HG02943 (cell line): ENCODE measurements at regions not wholly inside any gene's neighbourhood (a gene's known extent, or its start where the extent isn't known, plus 50 kb on each side); places are given as distances from the start of the nearest gene placed in this dataset.

Source experiments
- ATAC-seq: cut with Tn5 transposase; IDR thresholded peaks from one replicate; pipeline ENCODE4 v1.9.1; 2021; ENCODE audit warnings: mild to moderate bottlenecking, low read depth, moderate library complexity; ENCODE audit not compliant: unreplicated experiment

GRCh38 chr3:35946121-35946853 is 307.0 kb downstream of the ARPP21 start:
- no peak for ATAC-seq

- ATAC-seq: no peak
These were observed 307.7 kb downstream of the ARPP21 start for GRCh38 chr3:35946854-35947515.

- no peak for ATAC-seq
These were observed 310.7 kb downstream of the ARPP21 start for GRCh38 chr3:35950021-35950420.

GRCh38 chr3:35954413-35954812 is 315.1 kb downstream of the ARPP21 start:
- no peak for ATAC-seq

GRCh38 chr3:35965908-35966307 is 326.6 kb downstream of the ARPP21 start:
- no peak for ATAC-seq

- no peak for ATAC-seq
These were observed 327.5 kb downstream of the ARPP21 start for GRCh38 chr3:35966629-35967464.

GRCh38 chr3:35968043-35968622 is 328.8 kb downstream of the ARPP21 start:
- ATAC-seq: no peak

- ATAC-seq: no peak
These were observed 330.1 kb downstream of the ARPP21 start for GRCh38 chr3:35969406-35969805.

GRCh38 chr3:35970793-35971192 is 331.5 kb downstream of the ARPP21 start:
- ATAC-seq: no peak

- no peak for ATAC-seq
These were observed 332.4 kb downstream of the ARPP21 start for GRCh38 chr3:35971686-35972085.

- no peak for ATAC-seq
These were observed 335.5 kb downstream of the ARPP21 start for GRCh38 chr3:35974872-35975271.

GRCh38 chr3:35986161-35986560 is 346.8 kb downstream of the ARPP21 start:
- ATAC-seq: no peak

- ATAC-seq: no peak
These were observed 348.1 kb downstream of the ARPP21 start for GRCh38 chr3:35987386-35987785.

GRCh38 chr3:35992041-35992440 is 352.7 kb downstream of the ARPP21 start:
- no peak for ATAC-seq

GRCh38 chr3:36011791-36012190 is 368.5 kb upstream of the STAC start:
- no peak for ATAC-seq

- ATAC-seq: no peak
These were observed 366.9 kb upstream of the STAC start for GRCh38 chr3:36013425-36013824.

- ATAC-seq: no peak
These were observed 355.1 kb upstream of the STAC start for GRCh38 chr3:36025232-36025631.

GRCh38 chr3:36032180-36033047 is 347.9 kb upstream of the STAC start:
- no peak for ATAC-seq

GRCh38 chr3:36058404-36059030 is 321.8 kb upstream of the STAC start:
- ATAC-seq: no peak

GRCh38 chr3:36060950-36061349 is 319.4 kb upstream of the STAC start:
- no peak for ATAC-seq
